NCI-H2081 (cell line): ENCODE measurements at regions not wholly inside any gene's neighbourhood (a gene's known extent, or its start where the extent isn't known, plus 50 kb on each side); places are given as distances from the start of the nearest gene placed in this dataset.
"Not testable (repeated sequence)": the region's sequence is repeated elsewhere in the genome, so short reads cannot be mapped to it uniquely, and the experiment has no call there.

Experiments used
- DNase-seq, 2 experiments: peaks; one replicate each; lab custom pipeline; 2025; lab: John Stamatoyannopoulos, UW

DNA sequence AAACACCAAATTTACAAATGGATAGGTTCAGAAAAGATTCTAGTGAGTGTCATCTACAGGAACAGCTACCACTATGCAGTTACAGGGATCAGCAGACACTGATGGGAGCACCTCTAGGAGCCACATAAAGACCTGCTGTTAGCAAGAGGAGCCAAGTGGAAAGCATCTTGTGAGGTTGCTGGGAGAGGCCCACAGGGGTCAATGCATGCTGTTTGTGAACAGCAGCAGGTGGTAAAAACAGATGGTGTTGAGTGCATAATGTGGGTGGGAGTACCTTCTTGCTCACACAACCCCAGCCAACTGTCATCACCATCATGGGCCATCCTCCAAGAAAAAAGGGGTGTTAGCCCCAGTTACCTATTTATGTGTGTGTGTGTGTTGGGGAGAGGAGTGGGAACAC, 215.2 kb upstream of the SSTR1 start:
- peak; percentile 13 to 75 for DNase-seq

DNA sequence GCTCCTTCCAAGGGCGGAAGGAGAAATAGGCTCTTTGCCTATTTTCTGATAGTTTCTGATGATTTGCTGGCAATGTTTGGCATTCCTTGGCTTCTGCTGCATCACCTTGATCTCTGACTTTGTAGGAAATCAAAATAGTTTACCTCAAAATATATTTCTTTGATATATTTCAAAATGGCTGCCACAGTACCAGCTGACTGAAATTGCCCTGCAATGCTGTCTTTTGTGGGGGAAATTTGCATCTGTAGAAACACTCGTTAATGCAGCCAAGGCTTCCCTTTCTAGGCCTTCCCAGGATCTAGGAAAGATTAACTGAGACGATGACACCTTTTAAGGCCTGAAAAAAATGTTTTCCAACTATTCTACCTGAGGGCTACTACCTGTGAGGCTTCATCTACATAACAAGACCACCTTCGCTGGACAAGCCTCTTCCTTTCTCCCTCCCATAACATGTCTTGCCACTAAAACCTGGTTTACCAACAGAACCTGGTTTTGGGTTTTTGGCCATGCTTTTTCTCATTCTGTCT, 212.8 kb upstream of the SSTR1 start:
- DNase-seq: no peak

DNA sequence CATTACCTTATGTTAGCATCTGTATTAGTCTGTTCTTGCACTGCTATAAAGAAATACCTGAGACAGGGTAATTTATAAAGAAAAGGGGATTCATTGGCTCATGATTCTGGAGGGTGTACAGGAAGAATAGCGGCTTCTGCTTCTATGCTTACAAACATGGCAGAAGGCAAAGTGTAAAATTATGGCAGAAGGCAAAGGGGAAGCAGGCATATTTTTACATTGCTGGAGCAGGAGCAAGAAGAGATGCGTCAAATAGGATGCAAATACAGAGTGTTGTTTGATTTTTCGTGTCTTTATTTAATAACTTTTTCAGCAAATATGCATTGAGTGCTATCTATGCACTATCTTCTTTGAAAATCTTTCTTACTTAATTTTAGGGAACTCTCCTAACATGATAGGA, 210.7 kb upstream of the SSTR1 start:
- no peak for DNase-seq

DNA sequence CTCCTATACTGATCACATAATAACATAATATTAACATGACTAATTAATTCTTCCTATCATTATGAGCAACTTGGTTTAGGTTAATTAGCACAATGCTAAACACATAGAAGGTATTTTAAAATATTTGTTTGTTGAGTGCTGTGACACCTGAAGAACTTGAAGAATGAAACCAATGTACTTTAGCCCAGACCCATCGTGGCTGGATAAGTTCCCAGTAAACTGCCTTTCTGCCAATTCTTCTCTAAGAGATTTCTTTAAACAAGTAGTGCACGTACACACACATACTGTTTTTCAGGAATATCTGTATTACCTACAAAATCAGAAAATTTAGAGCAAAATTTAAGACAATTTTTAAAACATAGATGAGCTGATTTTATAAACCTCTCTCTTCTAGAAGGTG, 207.4 kb upstream of the SSTR1 start:
- DNase-seq: no peak

DNA sequence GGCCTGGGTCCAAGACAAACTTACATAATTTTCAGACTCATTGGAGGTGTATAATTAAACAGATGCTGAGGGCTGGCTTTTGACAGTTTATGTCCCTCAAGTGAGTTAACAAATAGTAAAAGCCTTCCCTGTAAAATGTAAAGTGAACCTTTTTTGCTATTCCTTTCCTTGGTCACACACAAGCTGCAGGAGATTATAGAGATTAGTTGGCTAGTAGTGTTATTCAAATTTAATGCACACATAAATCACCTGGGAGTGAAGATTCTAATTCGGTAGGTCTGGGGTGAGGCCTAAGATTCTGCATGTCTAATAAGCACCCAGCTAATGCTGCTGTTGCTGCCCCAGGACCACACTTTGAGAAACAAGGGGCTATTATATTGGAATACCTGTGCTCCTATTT, 206.2 kb upstream of the SSTR1 start:
- DNase-seq: peak; percentile 15 to 42

DNA sequence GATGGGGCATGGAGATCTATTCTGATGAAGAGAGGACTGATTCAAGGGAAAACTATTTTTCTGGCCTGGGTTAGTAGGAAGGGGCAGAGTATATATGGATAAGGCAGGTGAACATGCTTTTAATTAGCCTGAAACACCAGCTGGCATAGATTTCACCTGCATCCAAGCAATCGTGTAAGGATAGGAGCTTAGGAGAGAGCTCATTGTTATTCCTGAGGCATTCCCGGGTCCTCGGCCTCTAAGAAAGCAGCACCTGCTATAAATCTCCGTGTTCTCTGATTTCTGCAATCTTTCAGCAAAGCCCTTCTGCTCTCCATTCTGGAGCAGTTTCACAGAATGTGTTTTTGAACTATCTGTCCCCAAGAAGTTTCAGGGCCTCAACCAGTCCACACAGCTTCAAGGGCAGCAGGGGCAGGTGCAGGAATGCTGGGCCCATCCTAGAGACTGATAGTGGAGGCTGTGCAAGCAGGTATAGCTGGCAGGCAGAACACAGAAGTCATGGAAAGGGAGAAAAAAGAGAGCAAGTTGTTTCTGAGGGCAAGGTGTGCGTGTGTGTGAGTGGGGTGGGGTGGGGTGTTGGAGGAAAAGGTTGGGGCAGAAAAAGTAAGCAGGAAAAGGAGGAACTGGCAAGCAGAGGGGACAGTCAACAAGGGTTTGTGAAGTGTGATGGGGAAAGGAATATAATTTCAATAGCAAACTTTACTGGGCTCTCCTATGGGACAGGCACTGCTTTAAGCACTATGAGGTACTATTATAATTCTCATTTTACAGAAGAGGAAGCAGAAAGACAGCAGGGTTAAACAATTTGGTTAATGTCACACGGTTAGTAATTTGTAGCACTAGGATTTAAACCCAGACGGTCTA, 203.7 kb upstream of the SSTR1 start:
- no peak for DNase-seq

DNA sequence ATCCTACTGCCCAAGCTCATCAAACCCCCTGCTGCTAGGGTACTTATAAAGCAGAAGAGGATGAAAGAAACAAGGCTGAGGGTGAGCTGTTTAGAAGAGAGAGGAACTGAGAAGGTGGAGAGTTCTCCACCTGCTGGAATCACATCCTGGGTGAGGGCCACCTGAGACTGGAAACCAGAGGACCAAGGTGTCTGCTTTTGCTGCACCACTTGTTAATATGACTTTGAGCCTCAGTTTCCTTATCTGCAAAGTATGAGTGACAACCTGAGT, 203.2 kb upstream of the SSTR1 start:
- DNase-seq: no peak

DNA sequence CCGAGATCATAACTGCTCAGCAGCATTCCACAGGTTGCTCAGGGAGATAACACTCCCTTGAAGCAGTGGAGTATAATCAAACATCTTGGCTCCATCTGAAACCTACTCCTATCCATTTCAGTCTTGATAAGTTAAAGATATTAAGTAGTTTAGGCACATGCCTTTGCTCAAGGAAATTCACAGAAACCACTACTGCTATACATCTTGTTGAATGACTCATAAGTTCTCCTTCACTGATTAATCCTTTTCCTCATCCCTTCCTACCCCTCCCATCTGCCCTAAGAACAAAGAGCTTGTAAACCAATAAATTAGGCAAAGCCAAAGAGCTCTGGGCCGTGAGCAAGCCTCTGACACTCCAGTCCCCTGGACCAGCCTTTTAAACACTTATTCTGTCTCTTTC, 196.5 kb upstream of the SSTR1 start:
- DNase-seq: not testable (repeated sequence)

DNA sequence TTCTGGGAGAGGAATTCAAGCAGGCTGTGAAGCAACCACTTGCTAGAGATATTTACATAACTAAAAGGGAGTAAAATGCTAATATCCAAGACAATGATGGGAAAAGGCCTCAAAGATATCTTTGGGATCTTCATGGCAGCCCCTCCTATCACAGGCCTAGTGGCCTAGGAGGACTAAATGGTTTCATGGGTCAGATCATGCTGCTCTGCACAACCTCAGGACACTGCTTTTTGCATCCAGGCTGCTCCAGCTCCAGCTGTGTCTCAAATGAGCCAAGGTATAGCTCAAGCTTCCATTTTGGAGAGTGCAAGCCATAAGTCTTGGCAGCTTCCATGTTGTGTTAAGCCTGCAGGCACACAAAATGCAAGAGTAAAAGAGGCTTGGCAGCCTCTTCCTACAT, 195.6 kb upstream of the SSTR1 start:
- no peak for DNase-seq

DNA sequence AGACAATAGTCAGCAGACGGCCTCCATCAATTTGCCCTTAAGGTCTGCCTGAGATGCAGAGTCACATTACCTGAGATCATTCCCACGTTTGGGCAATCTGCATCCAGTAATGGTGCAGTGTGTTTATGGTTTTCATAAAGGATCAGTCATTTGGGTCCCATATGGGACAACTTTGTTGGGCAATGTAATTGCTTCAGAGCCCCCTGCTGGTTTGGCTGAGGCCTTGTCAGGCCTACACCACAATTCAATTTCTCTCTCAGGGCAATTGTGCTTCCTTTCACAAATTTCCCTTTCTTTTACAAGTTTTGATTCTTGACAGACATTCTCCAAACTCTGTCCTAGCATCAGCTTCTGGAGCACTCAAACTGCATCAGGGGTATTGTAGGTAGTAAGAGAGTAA, 191.2 kb upstream of the SSTR1 start:
- DNase-seq: no peak

DNA sequence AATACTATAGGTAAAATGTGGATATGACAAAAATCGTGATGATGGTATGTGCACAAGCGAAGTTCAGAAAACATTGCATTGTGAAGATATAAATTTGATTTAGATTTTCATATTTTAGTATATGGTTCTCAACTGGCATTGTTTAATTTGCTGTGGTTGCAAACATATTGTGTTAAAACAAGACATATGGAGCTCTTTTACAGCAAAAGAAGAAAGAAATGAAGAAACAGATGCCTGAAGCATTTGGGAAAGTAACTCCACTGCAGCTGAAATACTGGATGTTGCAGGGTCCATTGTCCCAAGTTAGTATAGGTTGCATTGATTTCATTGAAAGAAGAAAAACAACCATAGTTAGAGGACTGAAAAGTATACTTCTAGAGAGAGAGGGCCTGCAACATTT, 185.8 kb upstream of the SSTR1 start:
- DNase-seq: no peak

DNA sequence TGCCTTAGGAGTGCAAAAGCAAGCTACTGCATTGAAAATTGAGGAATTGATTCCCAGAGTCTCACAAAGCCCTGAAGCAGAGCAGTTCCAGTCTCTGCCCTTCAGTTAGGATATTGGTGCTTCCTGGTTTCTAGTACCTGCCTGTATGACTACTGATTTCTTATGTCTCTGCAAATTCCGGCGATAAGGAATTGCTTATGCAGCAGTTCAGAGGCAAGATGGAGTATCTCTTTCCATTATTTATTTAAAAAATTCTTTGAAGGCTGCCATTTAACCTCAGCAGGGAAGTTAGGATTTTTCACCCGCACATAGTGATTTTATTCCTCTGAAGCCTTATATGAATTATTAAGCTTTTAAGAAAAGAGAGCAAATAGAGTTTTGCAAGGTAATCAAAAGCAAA, 184.9 kb upstream of the SSTR1 start:
- DNase-seq: no peak

DNA sequence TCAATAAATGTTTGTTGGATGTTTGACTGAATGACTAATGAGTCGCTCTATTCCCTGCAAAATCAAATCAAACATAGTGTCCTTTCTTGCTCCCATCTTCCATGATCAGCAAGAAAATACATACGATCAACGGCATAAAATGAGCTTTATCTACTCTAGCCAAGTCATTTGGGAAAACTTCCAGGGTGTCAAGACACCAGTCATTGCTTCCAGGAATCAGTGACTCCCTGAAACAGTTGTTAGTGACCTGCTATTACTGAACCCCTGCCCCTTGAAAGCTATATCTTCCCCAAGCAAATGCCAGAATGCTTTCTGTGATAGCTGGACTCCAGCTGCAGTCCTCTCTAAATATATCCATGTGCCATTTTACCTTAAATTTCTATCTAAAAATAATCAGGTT, 169.5 kb upstream of the SSTR1 start:
- no peak for DNase-seq

DNA sequence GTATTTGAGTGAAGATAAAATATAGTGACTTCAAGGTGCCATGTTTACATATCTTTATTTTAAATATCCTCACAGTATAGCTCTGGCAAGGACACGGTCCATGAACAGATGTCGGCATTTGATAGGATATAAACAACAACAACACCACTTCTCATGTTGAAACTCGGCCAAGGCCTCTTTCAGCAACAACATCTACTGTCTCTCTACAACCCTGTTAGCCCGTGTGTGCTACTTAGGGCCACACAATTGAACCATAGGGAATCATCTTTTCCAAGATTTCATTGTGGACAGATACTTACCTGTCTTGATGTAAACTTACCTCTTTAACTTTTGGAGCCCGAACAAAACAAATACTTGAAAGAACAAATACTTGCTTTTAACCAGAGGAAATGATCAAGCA, 168.7 kb upstream of the SSTR1 start:
- DNase-seq: no peak

DNA sequence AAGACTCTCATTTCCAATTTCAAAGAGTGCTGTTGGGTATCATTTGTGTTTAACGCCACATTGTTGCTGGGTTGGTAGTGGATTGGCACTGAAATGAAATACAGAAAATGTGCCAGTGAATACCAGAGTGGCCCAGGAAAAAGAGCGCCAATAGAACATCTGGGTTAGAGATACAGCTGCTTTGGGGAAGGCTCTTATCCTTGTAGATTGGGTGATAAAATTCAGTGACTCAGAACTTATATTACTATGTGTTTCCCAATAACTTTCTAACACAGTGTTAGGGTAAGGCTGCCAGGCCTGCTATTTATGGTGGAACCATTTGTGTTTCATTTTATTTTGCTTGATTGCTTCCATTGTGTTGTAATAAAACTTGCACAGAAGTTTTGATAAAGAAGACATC, 168.2 kb upstream of the SSTR1 start:
- DNase-seq: no peak

DNA sequence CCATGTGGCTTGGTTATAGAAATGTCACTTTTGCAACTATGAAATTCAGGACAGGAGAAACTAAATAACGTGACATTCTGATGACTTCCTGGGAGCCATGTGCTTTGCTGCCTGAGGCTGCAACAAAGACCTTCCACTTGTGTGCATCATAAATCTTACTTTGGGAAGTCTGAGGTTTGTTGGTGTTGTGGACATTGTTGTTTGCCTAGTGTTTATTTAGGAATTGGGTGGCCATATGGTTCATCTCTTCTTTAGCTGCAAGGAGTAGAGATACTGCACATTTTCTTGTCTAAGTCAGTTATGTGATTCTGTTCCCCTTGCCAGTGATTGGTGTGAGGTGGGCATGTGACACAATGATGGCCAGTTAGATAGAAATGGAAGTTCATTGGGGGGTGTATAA, 167.3 kb upstream of the SSTR1 start:
- no peak for DNase-seq

DNA sequence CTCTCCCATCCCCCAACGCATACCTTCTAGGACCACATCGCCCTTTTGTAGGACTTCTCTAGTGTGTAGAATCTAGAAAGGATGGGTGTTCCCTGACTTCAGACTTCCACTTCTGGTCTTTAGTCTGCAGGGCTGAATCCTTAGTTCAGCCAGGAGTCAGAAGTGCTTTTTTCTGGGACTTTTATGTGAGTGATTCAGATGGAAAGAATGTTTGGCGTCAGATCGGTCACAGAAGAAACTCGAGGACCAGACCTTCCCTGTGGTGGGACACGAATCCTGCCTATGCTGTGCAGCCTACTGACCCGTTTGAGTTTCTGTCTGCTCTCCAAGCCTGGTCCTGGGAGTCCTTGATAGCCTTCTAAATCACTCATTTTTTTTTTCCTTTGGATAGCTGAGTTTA, 165.4 kb upstream of the SSTR1 start:
- DNase-seq: no peak

DNA sequence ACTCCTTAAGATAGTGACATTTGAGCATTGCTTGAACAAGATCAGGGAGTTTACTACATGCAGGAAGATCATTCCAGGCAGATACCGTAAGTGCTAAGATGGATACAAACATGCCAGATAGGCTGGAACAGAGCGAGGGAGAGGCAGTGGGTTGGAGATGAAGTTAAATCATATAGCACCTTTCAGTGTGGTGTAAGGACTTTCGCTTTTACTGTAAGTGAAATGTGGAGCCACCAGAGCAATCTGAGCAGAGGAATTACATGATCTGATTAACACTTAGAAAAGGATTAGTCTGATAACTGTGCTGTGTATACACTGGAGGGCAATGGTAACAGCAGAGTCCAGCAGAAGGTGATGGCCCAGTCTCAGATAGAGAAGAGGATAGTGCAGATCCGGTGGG, 163.0 kb upstream of the SSTR1 start:
- DNase-seq: no peak

DNA sequence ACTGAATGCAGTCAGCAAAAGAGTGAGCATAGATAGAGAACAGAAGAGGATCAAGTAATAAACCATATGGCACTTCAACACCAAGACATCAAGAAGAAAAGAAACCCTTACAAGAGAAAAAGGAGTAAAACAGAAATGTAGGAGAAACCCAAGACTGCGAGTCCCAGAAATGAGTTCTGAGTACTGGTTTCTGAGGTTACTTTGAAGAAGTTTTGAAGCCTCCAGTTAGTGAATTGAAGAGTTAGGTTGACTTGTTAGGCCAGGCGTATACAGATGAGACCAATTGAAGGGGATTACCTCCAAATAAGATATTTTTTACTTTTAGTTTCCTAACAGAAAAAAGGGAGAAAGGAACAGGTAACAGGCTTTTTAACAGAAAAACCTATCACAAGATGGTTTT, 162.2 kb upstream of the SSTR1 start:
- no peak for DNase-seq

DNA sequence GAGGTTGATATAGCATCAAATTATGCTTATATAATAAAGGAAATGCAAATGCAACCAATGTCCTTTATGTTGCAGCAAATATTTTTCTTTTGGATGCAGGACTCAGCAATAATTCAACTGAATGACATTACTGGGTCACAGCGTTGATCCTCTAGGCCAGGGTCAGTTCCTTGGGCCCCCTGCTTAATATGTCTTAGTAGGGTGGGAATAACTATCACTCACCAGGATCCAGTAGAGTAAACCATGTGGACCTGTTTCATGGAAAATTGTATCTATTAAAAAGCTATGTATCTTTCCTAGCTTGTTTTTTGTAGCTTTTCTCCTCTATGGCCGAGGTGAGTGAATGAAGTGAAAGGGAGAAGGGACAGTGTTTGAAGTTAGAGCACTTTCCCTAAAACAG, 161.5 kb upstream of the SSTR1 start:
- no peak for DNase-seq

DNA sequence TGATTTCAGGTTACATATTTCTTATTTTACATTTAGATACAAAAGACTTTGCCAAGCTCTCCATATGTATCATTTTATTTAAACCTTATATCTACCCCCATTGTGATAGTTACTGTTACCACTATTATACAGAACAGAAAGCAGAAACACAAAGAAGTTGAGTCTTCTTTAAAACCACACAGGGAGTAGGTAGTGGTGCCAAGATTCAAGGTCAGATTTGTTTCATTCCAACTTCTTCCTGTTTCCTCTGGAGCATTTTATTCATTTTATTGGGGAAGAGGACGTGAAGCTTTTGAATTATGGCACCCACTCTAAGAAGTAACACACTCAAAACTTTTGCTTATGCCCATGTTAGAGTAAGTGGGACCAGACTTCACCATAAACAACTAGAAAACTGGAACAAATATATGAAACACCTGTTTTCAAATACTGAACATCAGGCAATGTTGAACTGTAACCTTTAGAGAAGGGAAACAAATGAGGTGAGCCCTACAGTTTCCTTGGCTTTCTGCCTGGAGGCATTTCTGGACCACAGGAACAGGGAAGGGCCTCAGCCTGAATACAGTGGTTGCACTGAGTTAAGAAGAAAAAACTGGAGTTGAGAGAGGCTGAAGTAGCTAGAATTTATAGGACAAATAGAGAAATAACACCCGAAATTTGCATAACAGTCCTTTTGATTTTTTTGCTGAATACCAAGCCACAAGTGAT, 160.4 kb upstream of the SSTR1 start:
- DNase-seq: no peak

DNA sequence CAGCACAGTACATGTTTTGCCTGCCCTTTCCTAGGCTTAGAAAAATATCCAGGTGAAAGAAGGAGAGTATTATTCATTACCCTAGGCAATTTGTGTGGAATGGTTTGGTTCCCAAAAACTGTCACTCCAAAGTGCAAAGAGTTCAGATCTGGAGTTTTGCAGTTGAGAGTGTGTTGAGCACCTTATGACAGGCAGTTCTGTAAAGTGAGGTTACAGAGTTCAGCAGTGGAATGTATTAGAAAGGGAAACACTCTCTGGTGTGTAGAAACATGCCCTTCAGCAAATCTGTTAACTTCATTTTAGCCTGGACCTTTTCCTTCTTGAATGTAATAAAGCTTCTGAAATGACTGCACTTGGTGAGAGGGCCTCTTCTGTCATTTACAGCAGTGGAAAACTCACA, 154.0 kb upstream of the SSTR1 start:
- DNase-seq: no peak

DNA sequence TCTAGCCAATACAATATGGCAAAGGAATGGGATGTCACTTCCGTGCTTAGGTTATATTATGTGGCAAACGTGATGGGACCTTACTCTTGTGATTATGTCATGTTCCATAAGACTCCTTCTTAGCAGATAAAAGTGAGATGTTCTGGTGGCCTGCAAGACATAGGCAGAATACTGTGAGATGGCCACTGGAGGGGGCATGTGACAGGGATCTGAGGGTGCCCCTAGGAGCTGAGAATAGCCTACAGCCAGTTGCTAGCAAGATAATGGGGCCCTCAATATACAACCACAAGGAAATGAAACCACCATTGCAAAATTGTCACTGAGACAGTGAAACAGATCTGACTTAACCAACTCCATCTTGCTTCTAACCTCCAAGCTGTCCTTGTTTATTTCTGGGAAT, 151.4 kb upstream of the SSTR1 start:
- DNase-seq: no peak

DNA sequence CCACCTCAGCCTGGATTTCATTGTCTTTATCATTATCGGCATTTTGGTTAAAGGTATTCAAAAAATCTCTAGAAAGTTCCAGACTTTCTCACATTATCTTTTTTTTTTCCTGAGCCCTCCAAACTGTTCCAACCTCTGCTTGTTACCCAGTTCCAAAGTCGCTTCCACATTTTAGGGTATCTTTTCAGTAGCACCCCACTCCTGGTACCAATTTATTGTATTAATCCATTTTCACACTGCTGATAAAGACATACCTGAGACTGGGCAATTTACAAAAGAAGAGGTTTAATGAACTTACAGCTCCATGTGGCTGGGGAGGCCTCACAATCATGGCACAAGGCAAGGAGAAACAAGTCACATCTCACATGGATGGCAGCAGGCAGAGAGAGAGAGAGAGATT, 145.5 kb upstream of the SSTR1 start:
- DNase-seq: not testable (repeated sequence)
